GM12878 (cell line): ENCODE measurements at regions not wholly inside any gene's neighbourhood (a gene's known extent, or its start where the extent isn't known, plus 50 kb on each side); places are given as distances from the start of the nearest gene placed in this dataset.

Experiments used
- ATAC-seq: fragments of 200-7000 bp; cut with Tn5 transposase; 3 replicates; pipeline ENCODE4 v1.9.1; 2020; ENCODE audit warnings: mild to moderate bottlenecking, moderate library complexity
- BruUV-seq: library from RNA; stranded (reverse); fragments of 400-500 nt; replicated peaks from 2 replicates; lab custom pipeline; 2021; lab: Mats Ljungman, UMichigan
- CTCF ChIA-PET: fragments of 300-600 bp; sonication (Branson Sonifier 250); formaldehyde crosslinking; extraction: SDS; loops from one replicate; lab custom pipeline; 2021; ENCODE audit warnings: inconsistent platforms; lab: Yijun Ruan, JAX
- POLR2A ChIA-PET: fragments of 350-600 bp; formaldehyde crosslinking; extraction: SDS; loops from one replicate; lab custom pipeline; 2021; ENCODE audit warnings: inconsistent platforms; lab: Charles Lee
- RAD21 ChIA-PET: fragments of 300-600 bp; sonication (Branson Sonifier 250); formaldehyde crosslinking; loops from one replicate; lab custom pipeline; 2023; ENCODE audit warnings: antibody characterized with exemption; ENCODE audit not compliant: unreplicated experiment; lab: Charles Lee
- SMC1A ChIA-PET: fragments of 300-600 bp; sonication (Branson Sonifier 250); formaldehyde crosslinking; loops from one replicate; lab custom pipeline; 2023; ENCODE audit not compliant: unreplicated experiment, uncharacterized antibody; lab: Charles Lee
- DNase-seq: peaks from one replicate; pipeline ENCODE4 v3.0.0-alpha.2; 2011; ENCODE audit warnings: low read depth, low spot score
- FAIRE-seq: peaks from 3 replicates; lab custom pipeline; 2011; peaks lifted over from hg19 to GRCh38; lab: Jason Lieb, UNC
- H2AFZ ChIP-seq: 2 replicates; pipeline ENCODE4 v1.6.0; 2011; ENCODE audit warnings: low read depth, low read length, control low read depth; ENCODE audit not compliant: control insufficient read depth
- H3K27ac ChIP-seq: 2 replicates; pipeline ENCODE4 v1.5.1; 2011; ENCODE audit warnings: control low read depth; ENCODE audit not compliant: control insufficient read depth, insufficient read depth
- H3K27me3 ChIP-seq, 2 experiments: replicated peaks in 1 of 2; 2 replicates each; pipeline versions ENCODE4 v1.6.0 to v1.6.1; 2011; ENCODE audit warnings: low read length in 1 of 2; ENCODE audit not compliant: control insufficient read depth in 2 of 2, insufficient read depth in 2 of 2
- H3K36me3 ChIP-seq, 2 experiments: 2 replicates each; pipeline ENCODE4 v1.5.1; 2011; ENCODE audit warnings: low read length in 1 of 2; ENCODE audit not compliant: control insufficient read depth in 2 of 2, insufficient read depth in 2 of 2
- H3K4me1 ChIP-seq: 2 replicates; pipeline ENCODE4 v1.6.1; 2011; ENCODE audit warnings: mild to moderate bottlenecking, low read length, moderate library complexity, mixed read lengths; ENCODE audit not compliant: control insufficient read depth, insufficient read depth
- H3K4me2 ChIP-seq: 2 replicates; pipeline ENCODE4 v1.6.0; 2011; ENCODE audit warnings: control low read depth; ENCODE audit not compliant: control insufficient read depth, insufficient read depth
- H3K4me3 ChIP-seq: fragments of 200-600 bp; sonication (generic); 2 replicates; pipeline ENCODE4 v1.5.1; 2016
- H3K79me2 ChIP-seq: 2 replicates; pipeline ENCODE4 v1.6.0; 2011; ENCODE audit warnings: low read length; ENCODE audit not compliant: control insufficient read depth, insufficient read depth
- H3K9ac ChIP-seq: 2 replicates; pipeline ENCODE4 v1.8.0; 2011; ENCODE audit warnings: low read length, control low read depth, mixed read lengths; ENCODE audit not compliant: control insufficient read depth, insufficient read depth
- H3K9me3 ChIP-seq: replicated peaks from 3 replicates; pipeline ENCODE4 v1.5.1; 2011; ENCODE audit warnings: mild to moderate bottlenecking, low read length; ENCODE audit not compliant: control insufficient read depth, insufficient read depth
- H4K20me1 ChIP-seq: 2 replicates; pipeline ENCODE4 v1.6.0; 2011; ENCODE audit not compliant: control insufficient read depth, insufficient read depth
- CBX5 ChIP-seq: sonication (generic); IDR thresholded peaks from 2 replicates; pipeline ENCODE4 v1.6.1; 2016; ENCODE audit warnings: low read depth, moderate library complexity, mild to moderate bottlenecking, inconsistent platforms
- CEBPB ChIP-seq, 2 experiments: fragments of 150-350 bp in 1 of 2; IDR thresholded peaks; 2 replicates each; pipeline ENCODE4 v1.6.1; 2012 to 2014; ENCODE audit warnings: low read depth in 2 of 2, low read length in 2 of 2, borderline replicate concordance in 1 of 2, inconsistent platforms in 1 of 2
- HDAC2 ChIP-seq: fragments of 200-600 bp; sonication (generic); IDR thresholded peaks from 2 replicates; pipeline ENCODE4 v1.6.1; 2017
- MYC ChIP-seq: IDR thresholded peaks from 2 replicates; pipeline ENCODE4 v1.6.1; 2011; ENCODE audit warnings: mild to moderate bottlenecking, low read length, moderate library complexity, inconsistent platforms; ENCODE audit not compliant: insufficient read depth, insufficient replicate concordance, insufficient read length, severe bottlenecking
- NR2C1 ChIP-seq: fragments of 450-650 bp; IDR thresholded peaks from 2 replicates; pipeline ENCODE4 v1.6.1; 2017; ENCODE audit warnings: antibody characterized with exemption, mild to moderate bottlenecking, moderate library complexity
- PML ChIP-seq: IDR thresholded peaks from 2 replicates; pipeline ENCODE4 v1.6.1; 2012; ENCODE audit warnings: low read length, inconsistent platforms
- TARDBP ChIP-seq: IDR thresholded peaks from 2 replicates; pipeline ENCODE4 v1.6.1; 2016; ENCODE audit warnings: borderline replicate concordance
- WGBS: methylation state at CpG from one replicate; pipeline ENCODE4 v1.1.6; 2016; ENCODE audit warnings: low lambda C conversion rate; ENCODE audit not compliant: insufficient replicate concordance, insufficient coverage; ENCODE audit errors: missing lambda C conversion rate; 5-methylcytosine and 5-hydroxymethylcytosine counted together
- in situ Hi-C: fragments of 300-500 bp; cut with MboI; formaldehyde crosslinking; loops from 9 replicates; pipeline ENCODE4 v1.14.3; 2018; ENCODE audit warnings: mixed read lengths
- intact Hi-C: fragments of 100-400 bp; cut with micrococcal nuclease; formaldehyde crosslinking; loops from one replicate; pipeline ENCODE4 v1.14.2; 2022; ENCODE audit not compliant: unreplicated experiment
- TF ChIP-seq, protein P1 (sequence below): fragments of 450-650 bp; IDR thresholded peaks from 2 replicates; pipeline ENCODE4 v1.6.1; 2017; ENCODE audit warnings: mild to moderate bottlenecking
- TF ChIP-seq, protein P2 (sequence below): fragments of 450-650 bp; IDR thresholded peaks from 2 replicates; pipeline ENCODE4 v1.6.1; 2016; ENCODE audit warnings: mild to moderate bottlenecking
- TF ChIP-seq, protein P3 (sequence below): IDR thresholded peaks from 2 replicates; pipeline ENCODE4 v1.6.1; 2011; ENCODE audit warnings: low read depth, mild to moderate bottlenecking, low read length, moderate library complexity, borderline replicate concordance; ENCODE audit errors: extremely low read depth

DNA sequence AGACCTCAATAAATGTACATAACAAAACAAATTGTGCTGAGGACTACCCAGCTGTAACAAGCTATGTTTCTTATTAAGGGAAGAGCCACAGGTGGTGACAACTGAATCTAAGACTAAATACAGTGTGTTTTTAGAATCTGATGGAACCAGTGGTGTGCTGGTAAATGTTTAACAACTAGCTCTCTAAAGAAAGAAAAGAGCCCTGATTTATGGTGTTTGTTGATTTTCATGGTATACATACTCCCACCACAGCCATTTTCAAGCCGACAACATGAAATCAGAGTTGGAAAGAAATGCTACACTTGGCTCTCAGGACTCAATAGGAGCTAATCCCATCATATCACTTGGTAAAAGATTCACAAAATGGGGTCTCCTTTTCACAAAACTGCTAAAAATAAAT, 89.8 kb upstream of the FNDC3B start:
- no peaks in the 10 kb centered on the region for H3K9me3 ChIP-seq
- ChIA-PET CTCF (no interaction called here), POLR2A (interaction anchor here (0.7 to 0.9 kb wide), 2 partner anchors 68 to 78 kb away, joined by 3 read pairs; no protein-coding TSS in a partner anchor)
- H3K4me1 ChIP-seq, result no peaks in the 10 kb centered on the region
- H3K27me3 ChIP-seq, result no peaks in the 10 kb centered on the region
- H3K4me2 ChIP-seq, result no peak overlapping the region
- intact Hi-C loops, result no loop called here
- no peaks in the 10 kb centered on the region for H3K79me2 ChIP-seq
- H2AFZ ChIP-seq, result no peak overlapping the region
- 0% methylated on average over 1 of the region's 1 CpG for WGBS
- H3K36me3 ChIP-seq, result no peaks in the 10 kb centered on the region
- no peak overlapping the region for H3K4me3 ChIP-seq
- no peak overlapping the region for H3K9ac ChIP-seq
- no peak for TF ChIP-seq HDAC2
- TF ChIP-seq, protein P1, sequence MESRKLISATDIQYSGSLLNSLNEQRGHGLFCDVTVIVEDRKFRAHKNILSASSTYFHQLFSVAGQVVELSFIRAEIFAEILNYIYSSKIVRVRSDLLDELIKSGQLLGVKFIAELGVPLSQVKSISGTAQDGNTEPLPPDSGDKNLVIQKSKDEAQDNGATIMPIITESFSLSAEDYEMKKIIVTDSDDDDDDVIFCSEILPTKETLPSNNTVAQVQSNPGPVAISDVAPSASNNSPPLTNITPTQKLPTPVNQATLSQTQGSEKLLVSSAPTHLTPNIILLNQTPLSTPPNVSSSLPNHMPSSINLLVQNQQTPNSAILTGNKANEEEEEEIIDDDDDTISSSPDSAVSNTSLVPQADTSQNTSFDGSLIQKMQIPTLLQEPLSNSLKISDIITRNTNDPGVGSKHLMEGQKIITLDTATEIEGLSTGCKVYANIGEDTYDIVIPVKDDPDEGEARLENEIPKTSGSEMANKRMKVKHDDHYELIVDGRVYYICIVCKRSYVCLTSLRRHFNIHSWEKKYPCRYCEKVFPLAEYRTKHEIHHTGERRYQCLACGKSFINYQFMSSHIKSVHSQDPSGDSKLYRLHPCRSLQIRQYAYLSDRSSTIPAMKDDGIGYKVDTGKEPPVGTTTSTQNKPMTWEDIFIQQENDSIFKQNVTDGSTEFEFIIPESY, result no peak
- no peak for TF ChIP-seq PML
- TF ChIP-seq CBX5, result no peak
- TF ChIP-seq CEBPB (IDR thresholded peaks at IDR 0.05; ENCODE audit: borderline replicate concordance in 1 of 2, low read depth in 2 of 2, low read length in 2 of 2), result no peak
- TF ChIP-seq, protein P2, sequence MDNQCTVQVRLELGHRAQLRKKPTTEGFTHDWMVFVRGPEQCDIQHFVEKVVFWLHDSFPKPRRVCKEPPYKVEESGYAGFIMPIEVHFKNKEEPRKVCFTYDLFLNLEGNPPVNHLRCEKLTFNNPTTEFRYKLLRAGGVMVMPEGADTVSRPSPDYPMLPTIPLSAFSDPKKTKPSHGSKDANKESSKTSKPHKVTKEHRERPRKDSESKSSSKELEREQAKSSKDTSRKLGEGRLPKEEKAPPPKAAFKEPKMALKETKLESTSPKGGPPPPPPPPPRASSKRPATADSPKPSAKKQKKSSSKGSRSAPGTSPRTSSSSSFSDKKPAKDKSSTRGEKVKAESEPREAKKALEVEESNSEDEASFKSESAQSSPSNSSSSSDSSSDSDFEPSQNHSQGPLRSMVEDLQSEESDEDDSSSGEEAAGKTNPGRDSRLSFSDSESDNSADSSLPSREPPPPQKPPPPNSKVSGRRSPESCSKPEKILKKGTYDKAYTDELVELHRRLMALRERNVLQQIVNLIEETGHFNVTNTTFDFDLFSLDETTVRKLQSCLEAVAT, result no peak
- TF ChIP-seq TARDBP, result no peak
- no peak for TF ChIP-seq MYC
- no peak for TF ChIP-seq NR2C1
- TF ChIP-seq, protein P3, sequence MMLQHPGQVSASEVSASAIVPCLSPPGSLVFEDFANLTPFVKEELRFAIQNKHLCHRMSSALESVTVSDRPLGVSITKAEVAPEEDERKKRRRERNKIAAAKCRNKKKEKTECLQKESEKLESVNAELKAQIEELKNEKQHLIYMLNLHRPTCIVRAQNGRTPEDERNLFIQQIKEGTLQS, result no peak
- TF ChIP-seq, all 136 proteins: peak for 0
- ChIA-PET RAD21 (no interaction called here), SMC1A (interaction anchor here (1.2 kb wide), 1 partner anchor 142 kb away, joined by 3 read pairs; no protein-coding TSS in a partner anchor)
- no peak for ATAC-seq
- DNase-seq, result no peak
- BruUV-seq, result no TSS peak
- no peaks in the 10 kb centered on the region for H4K20me1 ChIP-seq
- in situ Hi-C loops, result no loop called here
- H3K27ac ChIP-seq, result no peak overlapping the region
- no peak for FAIRE-seq
